Fibroblast of skin of right biceps (primary cell): ENCODE measurements at regions not wholly inside any gene's neighbourhood (a gene's known extent, or its start where the extent isn't known, plus 50 kb on each side); places are given as distances from the start of the nearest gene placed in this dataset.
"Not testable (repeated sequence)": the region's sequence is repeated elsewhere in the genome, so short reads cannot be mapped to it uniquely, and the experiment has no call there.

Source experiments
- DNase-seq: peaks from one replicate; pipeline ENCODE4 v3.0.0-alpha.2; 2013

- DNase-seq: peak; percentile 80
Observed at GRCh38 chr9:87381050-87381711, 116.5 kb upstream of the DAPK1 start.

GRCh38 chr9:87381746-87382145 lies 115.9 kb upstream of the DAPK1 start:
- peak; percentile 16 for DNase-seq

- peak; percentile 38 for DNase-seq
Observed at GRCh38 chr9:87382900-87383299, 114.8 kb upstream of the DAPK1 start.

- no peak for DNase-seq
Observed at GRCh38 chr9:87383344-87384150, 114.1 kb upstream of the DAPK1 start.

- no peak for DNase-seq
Observed at GRCh38 chr9:87386490-87387025, 111.1 kb upstream of the DAPK1 start.

- peak; percentile 47 for DNase-seq
Observed at GRCh38 chr9:87387351-87388011, 110.2 kb upstream of the DAPK1 start.

GRCh38 chr9:87388708-87389107 lies 109.0 kb upstream of the DAPK1 start:
- not testable (repeated sequence) for DNase-seq

- peak; percentile 20 for DNase-seq
Observed at GRCh38 chr9:87389936-87390335, 107.7 kb upstream of the DAPK1 start.

GRCh38 chr9:87390361-87390760 lies 107.3 kb upstream of the DAPK1 start:
- DNase-seq: no peak

GRCh38 chr9:87392086-87392485 lies 105.6 kb upstream of the DAPK1 start:
- no peak for DNase-seq

- DNase-seq: no peak
Observed at GRCh38 chr9:87393706-87394230, 103.9 kb upstream of the DAPK1 start.

- DNase-seq: no peak
Observed at GRCh38 chr9:87395804-87396479, 101.7 kb upstream of the DAPK1 start.

- no peak for DNase-seq
Observed at GRCh38 chr9:87401681-87402080, 96.0 kb upstream of the DAPK1 start.

GRCh38 chr9:87402537-87402936 lies 95.1 kb upstream of the DAPK1 start:
- no peak for DNase-seq

- DNase-seq: peak; percentile 8
Observed at GRCh38 chr9:87405677-87406542, 91.8 kb upstream of the DAPK1 start.

- DNase-seq: no peak
Observed at GRCh38 chr9:87406543-87407166, 91.0 kb upstream of the DAPK1 start.

- not testable (repeated sequence) for DNase-seq
Observed at GRCh38 chr9:87410047-87411005, 87.3 kb upstream of the DAPK1 start.

GRCh38 chr9:87420884-87421283 lies 76.8 kb upstream of the DAPK1 start:
- DNase-seq: no peak

GRCh38 chr9:87421734-87422133 lies 75.9 kb upstream of the DAPK1 start:
- DNase-seq: no peak

- no peak for DNase-seq
Observed at GRCh38 chr9:87422999-87423398, 74.7 kb upstream of the DAPK1 start.
